ENCODE measurements at regions not wholly inside any gene's neighbourhood (a gene's known extent, or its start where the extent isn't known, plus 50 kb on each side); places are given as distances from the start of the nearest gene placed in this dataset.

DNA sequence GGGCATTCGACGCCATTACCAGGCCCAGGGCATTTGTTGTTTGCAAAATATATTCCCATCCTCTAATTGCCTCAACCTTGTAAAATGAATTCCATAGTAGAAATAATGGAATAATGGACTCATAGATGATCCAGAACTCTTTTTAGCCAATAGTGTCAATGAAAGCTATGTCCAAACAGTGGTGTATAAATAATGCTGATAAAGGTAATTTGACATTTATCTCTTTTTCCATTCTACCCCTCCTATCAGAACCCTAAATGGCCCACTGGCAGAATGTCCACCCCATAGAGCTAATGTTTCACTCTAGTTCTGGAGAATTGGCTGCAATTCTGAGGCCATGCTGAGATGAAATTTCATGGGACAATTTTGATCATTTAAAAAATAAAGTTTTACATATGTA, 76.4 kb upstream of the DLX6 start:
- TF ChIP-seq, protein P1, sequence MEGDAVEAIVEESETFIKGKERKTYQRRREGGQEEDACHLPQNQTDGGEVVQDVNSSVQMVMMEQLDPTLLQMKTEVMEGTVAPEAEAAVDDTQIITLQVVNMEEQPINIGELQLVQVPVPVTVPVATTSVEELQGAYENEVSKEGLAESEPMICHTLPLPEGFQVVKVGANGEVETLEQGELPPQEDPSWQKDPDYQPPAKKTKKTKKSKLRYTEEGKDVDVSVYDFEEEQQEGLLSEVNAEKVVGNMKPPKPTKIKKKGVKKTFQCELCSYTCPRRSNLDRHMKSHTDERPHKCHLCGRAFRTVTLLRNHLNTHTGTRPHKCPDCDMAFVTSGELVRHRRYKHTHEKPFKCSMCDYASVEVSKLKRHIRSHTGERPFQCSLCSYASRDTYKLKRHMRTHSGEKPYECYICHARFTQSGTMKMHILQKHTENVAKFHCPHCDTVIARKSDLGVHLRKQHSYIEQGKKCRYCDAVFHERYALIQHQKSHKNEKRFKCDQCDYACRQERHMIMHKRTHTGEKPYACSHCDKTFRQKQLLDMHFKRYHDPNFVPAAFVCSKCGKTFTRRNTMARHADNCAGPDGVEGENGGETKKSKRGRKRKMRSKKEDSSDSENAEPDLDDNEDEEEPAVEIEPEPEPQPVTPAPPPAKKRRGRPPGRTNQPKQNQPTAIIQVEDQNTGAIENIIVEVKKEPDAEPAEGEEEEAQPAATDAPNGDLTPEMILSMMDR (IDR thresholded peaks at IDR 0.05) = no peak
- TF ChIP-seq EZH2 (IDR thresholded peaks at IDR 0.05) (no peak), EZH2phosphoT487 (IDR thresholded peaks at IDR 0.05) (no peak)
